WTC11 (cell line): ENCODE measurements at regions not wholly inside any gene's neighbourhood (a gene's known extent, or its start where the extent isn't known, plus 50 kb on each side); places are given as distances from the start of the nearest gene placed in this dataset.

ENCODE experiments used
- ATF3 ChIP-seq: sonication (generic); formaldehyde crosslinking; conservative IDR thresholded peaks from 2 replicates; pipeline ENCODE4 v1.8.1; 2022; ENCODE audit warnings: mild to moderate bottlenecking, missing genetic modification reagents
- HMGA2 ChIP-seq: fragments of 250-450 bp; sonication (Bioruptor Pico); IDR thresholded peaks from 2 replicates; pipeline ENCODE4 v1.4.0; 2021; ENCODE audit warnings: mild to moderate bottlenecking, moderate library complexity
- TEAD4 ChIP-seq: sonication (generic); formaldehyde crosslinking; IDR thresholded peaks from 2 replicates; pipeline ENCODE4 v1.8.0; 2022; ENCODE audit warnings: mild to moderate bottlenecking, missing genetic modification reagents
- TF ChIP-seq, protein P1 (sequence below): fragments of 200-600 bp; IDR thresholded peaks from 2 replicates; pipeline ENCODE4 v1.8.0; 2022; ENCODE audit warnings: antibody characterized with exemption
- TF ChIP-seq, protein P2 (sequence below): sonication (generic); formaldehyde crosslinking; IDR thresholded peaks from 2 replicates; pipeline ENCODE4 v1.8.1; 2022; ENCODE audit warnings: mild to moderate bottlenecking, missing genetic modification reagents, moderate library complexity, borderline replicate concordance
- TF ChIP-seq, protein P3 (sequence below): sonication (generic); formaldehyde crosslinking; IDR thresholded peaks from 2 replicates; pipeline ENCODE4 v1.8.1; 2022; ENCODE audit warnings: low read depth, mild to moderate bottlenecking, moderate library complexity, missing genetic modification reagents, borderline replicate concordance

GRCh38 chr6:93554018-93554417 is 134.7 kb upstream of the EPHA7 start:
- TF ChIP-seq, protein P1, sequence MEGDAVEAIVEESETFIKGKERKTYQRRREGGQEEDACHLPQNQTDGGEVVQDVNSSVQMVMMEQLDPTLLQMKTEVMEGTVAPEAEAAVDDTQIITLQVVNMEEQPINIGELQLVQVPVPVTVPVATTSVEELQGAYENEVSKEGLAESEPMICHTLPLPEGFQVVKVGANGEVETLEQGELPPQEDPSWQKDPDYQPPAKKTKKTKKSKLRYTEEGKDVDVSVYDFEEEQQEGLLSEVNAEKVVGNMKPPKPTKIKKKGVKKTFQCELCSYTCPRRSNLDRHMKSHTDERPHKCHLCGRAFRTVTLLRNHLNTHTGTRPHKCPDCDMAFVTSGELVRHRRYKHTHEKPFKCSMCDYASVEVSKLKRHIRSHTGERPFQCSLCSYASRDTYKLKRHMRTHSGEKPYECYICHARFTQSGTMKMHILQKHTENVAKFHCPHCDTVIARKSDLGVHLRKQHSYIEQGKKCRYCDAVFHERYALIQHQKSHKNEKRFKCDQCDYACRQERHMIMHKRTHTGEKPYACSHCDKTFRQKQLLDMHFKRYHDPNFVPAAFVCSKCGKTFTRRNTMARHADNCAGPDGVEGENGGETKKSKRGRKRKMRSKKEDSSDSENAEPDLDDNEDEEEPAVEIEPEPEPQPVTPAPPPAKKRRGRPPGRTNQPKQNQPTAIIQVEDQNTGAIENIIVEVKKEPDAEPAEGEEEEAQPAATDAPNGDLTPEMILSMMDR, result no peak
- TF ChIP-seq, protein P2, sequence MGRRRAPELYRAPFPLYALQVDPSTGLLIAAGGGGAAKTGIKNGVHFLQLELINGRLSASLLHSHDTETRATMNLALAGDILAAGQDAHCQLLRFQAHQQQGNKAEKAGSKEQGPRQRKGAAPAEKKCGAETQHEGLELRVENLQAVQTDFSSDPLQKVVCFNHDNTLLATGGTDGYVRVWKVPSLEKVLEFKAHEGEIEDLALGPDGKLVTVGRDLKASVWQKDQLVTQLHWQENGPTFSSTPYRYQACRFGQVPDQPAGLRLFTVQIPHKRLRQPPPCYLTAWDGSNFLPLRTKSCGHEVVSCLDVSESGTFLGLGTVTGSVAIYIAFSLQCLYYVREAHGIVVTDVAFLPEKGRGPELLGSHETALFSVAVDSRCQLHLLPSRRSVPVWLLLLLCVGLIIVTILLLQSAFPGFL (CRISPR knock-in tag), result no peak
- TF ChIP-seq TEAD4 (CRISPR knock-in tag) (no peak), HMGA2 (CRISPR knock-in tag) (no peak), ATF3 (CRISPR knock-in tag) (no peak)
- TF ChIP-seq, protein P3, sequence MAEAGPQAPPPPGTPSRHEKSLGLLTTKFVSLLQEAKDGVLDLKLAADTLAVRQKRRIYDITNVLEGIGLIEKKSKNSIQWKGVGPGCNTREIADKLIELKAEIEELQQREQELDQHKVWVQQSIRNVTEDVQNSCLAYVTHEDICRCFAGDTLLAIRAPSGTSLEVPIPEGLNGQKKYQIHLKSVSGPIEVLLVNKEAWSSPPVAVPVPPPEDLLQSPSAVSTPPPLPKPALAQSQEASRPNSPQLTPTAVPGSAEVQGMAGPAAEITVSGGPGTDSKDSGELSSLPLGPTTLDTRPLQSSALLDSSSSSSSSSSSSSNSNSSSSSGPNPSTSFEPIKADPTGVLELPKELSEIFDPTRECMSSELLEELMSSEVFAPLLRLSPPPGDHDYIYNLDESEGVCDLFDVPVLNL (CRISPR knock-in tag), result no peak
